H1 (cell line): ENCODE measurements at regions not wholly inside any gene's neighbourhood (a gene's known extent, or its start where the extent isn't known, plus 50 kb on each side); places are given as distances from the start of the nearest gene placed in this dataset.

ENCODE experiments used
- CHD7 ChIP-seq: fragments of 300-600 bp; sonication (generic); IDR thresholded peaks from 2 replicates; pipeline ENCODE4 v1.7.1; 2012; ENCODE audit warnings: low read length, moderate library complexity, mild to moderate bottlenecking, inconsistent platforms; ENCODE audit not compliant: insufficient replicate concordance
- HDAC6 ChIP-seq: IDR thresholded peaks from one replicate; pipeline ENCODE4 v1.7.1; 2012; ENCODE audit warnings: low read depth, mild to moderate bottlenecking, inconsistent platforms, low read length, moderate library complexity
- RBBP5 ChIP-seq: IDR thresholded peaks from 2 replicates; pipeline ENCODE4 v1.7.1; 2012; ENCODE audit warnings: low read depth, mild to moderate bottlenecking, inconsistent platforms, low read length, moderate library complexity, borderline replicate concordance
- RNF2 ChIP-seq: fragments of 200-900, 300-1000 bp; sonication (generic); IDR thresholded peaks from 2 replicates; pipeline ENCODE4 v1.7.1; 2016; ENCODE audit warnings: borderline replicate concordance, low read depth, mild to moderate bottlenecking, antibody characterized with exemption, low read length; ENCODE audit not compliant: poor library complexity, severe bottlenecking; ENCODE audit errors: missing control alignments
- SAP30 ChIP-seq: fragments of 300-600 bp; sonication (generic); IDR thresholded peaks from 2 replicates; pipeline ENCODE4 v1.7.1; 2012; ENCODE audit warnings: low read length, moderate library complexity, mild to moderate bottlenecking, inconsistent platforms; ENCODE audit not compliant: insufficient read depth, insufficient replicate concordance
- SP1 ChIP-seq: IDR thresholded peaks from 2 replicates; pipeline ENCODE4 v1.6.1; 2011; ENCODE audit warnings: low read depth, low read length
- SRF ChIP-seq: IDR thresholded peaks from 2 replicates; pipeline ENCODE4 v1.6.1; 2011; ENCODE audit warnings: mild to moderate bottlenecking, low read depth, low read length, moderate library complexity
- TAF1 ChIP-seq: IDR thresholded peaks from 2 replicates; pipeline ENCODE4 v1.6.1; 2011; ENCODE audit warnings: mild to moderate bottlenecking, low read depth, low read length
- TAF7 ChIP-seq: optimal IDR thresholded peaks from 2 replicates; pipeline ENCODE3; 2011; ENCODE audit warnings: low read depth, mild to moderate bottlenecking, inconsistent platforms, low read length, moderate library complexity, borderline replicate concordance
- ZNF274 ChIP-seq: IDR thresholded peaks from 2 replicates; pipeline ENCODE4 v1.7.0; 2012; ENCODE audit warnings: low read length, borderline replicate concordance; ENCODE audit errors: extremely low read depth

GRCh38 chr3:168419091-168419490 lies 323.4 kb upstream of the GOLIM4 start (continued):
- TF ChIP-seq CHD7, result no peak
- no peak for TF ChIP-seq HDAC6
- no peak for TF ChIP-seq TAF1
- no peak for TF ChIP-seq SP1
- TF ChIP-seq ZNF274, result no peak
- no peak for TF ChIP-seq TAF7
- no peak for TF ChIP-seq RNF2
- TF ChIP-seq SRF, result no peak
- no peak for TF ChIP-seq SAP30
- TF ChIP-seq RBBP5, result no peak
